Daoy (cell line): ENCODE measurements at regions not wholly inside any gene's neighbourhood (a gene's known extent, or its start where the extent isn't known, plus 50 kb on each side); places are given as distances from the start of the nearest gene placed in this dataset.
"Not testable (repeated sequence)": the region's sequence is repeated elsewhere in the genome, so short reads cannot be mapped to it uniquely, and the experiment has no call there.

Experiments
- DNase-seq: peaks from one replicate; pipeline ENCODE4 v3.0.0-alpha.2; 2015; ENCODE audit warnings: low read depth

DNA sequence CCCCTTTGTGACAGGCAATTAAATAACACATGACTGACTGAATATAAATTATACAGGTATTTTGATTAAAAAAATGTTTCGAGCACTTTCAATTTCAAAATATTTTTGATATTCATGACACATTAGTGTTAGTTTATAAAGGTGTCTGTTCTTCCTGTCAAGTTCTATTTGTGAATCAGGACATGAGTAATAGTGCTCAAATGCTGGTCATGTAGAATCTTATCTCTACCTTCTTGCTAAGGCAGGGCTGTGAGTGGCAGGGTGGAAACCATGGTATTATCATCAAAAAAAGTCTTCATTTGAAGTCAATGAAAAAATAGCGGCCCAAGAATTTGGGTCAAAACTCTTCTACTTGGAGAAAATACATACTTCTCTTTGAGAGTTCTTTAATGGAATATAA is 250.2 kb downstream of the DACT1 start:
- DNase-seq = no peak

- DNase-seq = peak; percentile 87
Observed at GRCh38 chr14:58898655-58899316, 261.0 kb downstream of the DACT1 start.

- peak; percentile 76 for DNase-seq
Observed at GRCh38 chr14:58899317-58899713, 261.6 kb downstream of the DACT1 start.

- no peak for DNase-seq
Observed at GRCh38 chr14:58901826-58902225, 264.1 kb downstream of the DACT1 start.

GRCh38 chr14:58904776-58905175 is 267.0 kb downstream of the DACT1 start:
- DNase-seq = peak; percentile 33

- no peak for DNase-seq
Observed at GRCh38 chr14:58907803-58908202, 270.0 kb downstream of the DACT1 start.

DNA sequence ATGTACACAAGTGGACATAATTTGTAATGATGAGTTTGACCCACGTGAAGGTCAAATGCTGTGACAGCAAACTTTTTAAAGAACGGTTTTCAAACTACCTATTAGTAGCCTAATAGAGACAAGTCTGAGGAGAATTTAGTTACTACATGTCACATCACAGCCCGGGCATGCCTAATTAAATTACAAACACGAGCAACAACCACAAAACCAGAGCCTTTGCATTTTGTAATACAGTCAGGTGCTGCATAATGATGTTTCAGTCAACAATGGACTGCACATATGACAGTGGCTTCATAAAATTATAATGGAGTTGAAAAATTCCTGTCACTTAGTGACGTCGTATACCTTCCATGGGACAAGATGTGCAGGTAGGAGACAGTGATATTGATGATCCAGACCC is 274.5 kb downstream of the DACT1 start:
- DNase-seq = no peak

DNA sequence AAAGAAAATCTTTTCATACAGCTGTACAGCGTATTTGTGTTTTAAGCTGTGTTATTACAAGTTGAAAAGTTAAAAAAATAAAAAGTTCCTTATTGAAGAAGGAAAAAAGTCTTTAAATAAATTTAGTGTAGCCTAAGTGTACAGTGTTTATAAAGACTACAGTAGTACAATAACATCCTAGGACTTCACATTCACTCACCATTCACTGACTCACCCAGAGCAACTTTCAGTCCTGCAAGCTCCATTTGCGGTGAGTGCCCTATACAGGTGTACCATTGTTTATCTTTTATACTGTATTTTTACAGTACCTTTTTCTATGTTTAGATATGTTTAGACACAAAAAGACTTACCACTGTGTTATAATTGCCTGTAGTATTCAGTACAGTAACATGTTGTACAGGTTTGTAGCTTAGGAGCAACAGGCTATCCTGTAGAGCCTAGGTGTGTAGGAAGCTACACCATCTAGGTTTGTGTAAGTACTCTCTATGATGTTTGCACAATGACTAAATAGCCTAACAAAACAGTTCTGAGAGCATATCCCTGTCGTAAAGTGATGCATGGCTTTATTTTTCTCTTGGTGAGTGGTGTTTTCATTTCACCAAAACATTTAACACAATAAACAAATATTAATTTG is 275.2 kb downstream of the DACT1 start:
- no peak for DNase-seq

GRCh38 chr14:58914279-58914855 is 274.1 kb upstream of the DAAM1 start:
- no peak for DNase-seq

- DNase-seq = no peak
Observed at GRCh38 chr14:58915646-58916045, 272.8 kb upstream of the DAAM1 start.

DNA sequence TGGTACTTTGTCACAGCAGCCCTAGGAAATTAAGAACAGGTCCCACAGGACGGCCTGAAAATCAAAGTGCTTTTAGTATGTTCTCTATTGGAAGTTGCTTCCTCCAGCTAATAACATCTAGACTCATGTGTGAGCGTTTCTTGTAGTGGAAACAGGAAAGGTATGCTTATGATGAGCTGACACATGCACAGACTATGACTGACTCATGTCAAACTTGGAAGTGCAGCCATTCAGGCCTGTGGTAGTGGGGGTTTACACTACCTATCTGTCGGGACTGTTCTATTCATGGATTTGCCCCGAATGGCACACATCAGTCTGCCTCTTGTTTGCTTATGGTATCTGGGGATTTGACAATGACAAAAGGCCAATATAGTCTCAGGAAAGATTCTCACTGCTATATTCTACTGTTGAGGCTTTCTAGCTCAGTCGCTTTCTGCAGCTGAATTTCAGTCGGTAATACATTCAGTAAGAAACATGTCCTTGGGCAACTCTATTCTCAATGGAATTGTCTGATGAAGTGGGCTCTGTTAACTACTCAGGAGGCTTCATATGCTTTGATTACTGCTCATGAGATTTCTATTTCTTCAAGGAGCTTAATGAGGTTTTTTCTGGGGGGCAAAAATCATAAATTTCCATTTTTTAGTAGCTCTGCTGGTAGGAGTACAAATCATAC is 270.3 kb upstream of the DAAM1 start:
- peak; percentile 79 for DNase-seq

- peak; percentile 20 for DNase-seq
Observed at GRCh38 chr14:58919217-58919616, 269.2 kb upstream of the DAAM1 start.

DNA sequence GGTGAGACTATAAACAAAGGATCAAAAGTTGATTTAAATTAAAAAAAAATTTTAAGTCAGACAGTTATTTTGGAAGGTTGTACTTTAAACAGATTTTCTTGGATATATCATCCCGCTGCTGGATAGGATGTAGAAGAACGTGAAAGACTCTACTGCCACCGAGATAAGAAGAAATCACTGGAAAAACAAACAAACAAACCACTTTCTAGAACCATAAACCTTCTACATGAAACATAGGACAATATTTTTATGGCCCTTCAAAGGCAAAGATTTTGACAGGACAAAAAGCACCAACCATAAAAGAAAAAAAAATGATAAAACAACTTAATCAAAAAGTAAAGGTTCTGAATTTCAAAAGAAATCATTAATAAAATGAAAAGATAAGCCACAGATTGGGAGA is 268.2 kb upstream of the DAAM1 start:
- no peak for DNase-seq

- not testable (repeated sequence) for DNase-seq
Observed at GRCh38 chr14:58922201-58922940, 266.1 kb upstream of the DAAM1 start.

- DNase-seq = no peak
Observed at GRCh38 chr14:58923751-58924405, 264.6 kb upstream of the DAAM1 start.

- DNase-seq = no peak
Observed at GRCh38 chr14:58941629-58942028, 246.8 kb upstream of the DAAM1 start.

DNA sequence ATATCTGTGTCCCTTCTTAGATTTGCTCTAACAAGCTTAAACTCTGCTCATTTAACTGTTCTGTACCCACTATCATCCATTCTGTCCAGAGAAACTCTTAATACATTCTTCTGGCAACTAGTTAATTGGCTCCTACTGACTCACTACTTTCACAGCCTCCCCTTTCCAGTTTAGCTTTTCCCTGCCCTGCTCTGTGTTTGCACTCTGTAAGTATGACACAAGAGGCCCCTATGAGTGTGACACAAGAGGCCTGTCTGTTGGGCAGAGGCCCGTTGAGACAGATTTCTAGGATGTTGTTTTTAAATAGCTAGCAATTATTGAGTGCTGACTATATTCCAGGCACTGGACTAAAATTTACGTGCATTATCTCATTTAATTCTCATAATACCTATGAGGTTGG is 246.0 kb upstream of the DAAM1 start:
- peak; percentile 56 for DNase-seq

GRCh38 chr14:58944343-58944967 is 244.0 kb upstream of the DAAM1 start:
- DNase-seq = no peak

- no peak for DNase-seq
Observed at GRCh38 chr14:58944968-58945356, 243.5 kb upstream of the DAAM1 start.

DNA sequence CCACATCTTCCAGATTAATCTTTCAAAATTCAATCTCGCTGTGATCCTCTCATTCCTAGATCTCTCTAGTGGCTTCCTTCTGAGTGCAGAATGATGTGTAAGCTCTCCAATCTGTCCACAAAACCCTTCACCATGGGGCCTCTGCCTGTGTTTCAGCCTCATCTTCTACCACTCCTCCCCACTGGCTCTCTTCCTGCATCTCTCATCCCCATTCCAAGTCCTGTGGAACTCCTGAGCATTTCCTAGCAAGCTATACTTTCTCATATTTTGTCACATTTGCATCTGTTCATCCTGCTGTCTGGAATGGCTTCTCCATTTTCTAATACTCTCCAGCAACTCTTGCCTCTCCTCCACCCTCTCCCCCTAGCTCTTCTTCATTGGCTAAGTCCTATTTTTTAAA is 242.0 kb upstream of the DAAM1 start:
- DNase-seq = no peak

- peak; percentile 48 for DNase-seq
Observed at GRCh38 chr14:58947156-58947555, 241.3 kb upstream of the DAAM1 start.
